ENCODE measurements at regions not wholly inside any gene's neighbourhood (a gene's known extent, or its start where the extent isn't known, plus 50 kb on each side); places are given as distances from the start of the nearest gene placed in this dataset.

GRCh38 chr4:34932591-34932990, 1311.7 kb downstream of the ARAP2 start:
- TF ChIP-seq CTCF (IDR thresholded peaks at IDR 0.05) (no peak), ZFX (IDR thresholded peaks at IDR 0.05; ENCODE audit: borderline replicate concordance) (no peak)

Measured in 22Rv1 (cell line).